ENCODE measurements at regions not wholly inside any gene's neighbourhood (a gene's known extent, or its start where the extent isn't known, plus 50 kb on each side); places are given as distances from the start of the nearest gene placed in this dataset.

DNA sequence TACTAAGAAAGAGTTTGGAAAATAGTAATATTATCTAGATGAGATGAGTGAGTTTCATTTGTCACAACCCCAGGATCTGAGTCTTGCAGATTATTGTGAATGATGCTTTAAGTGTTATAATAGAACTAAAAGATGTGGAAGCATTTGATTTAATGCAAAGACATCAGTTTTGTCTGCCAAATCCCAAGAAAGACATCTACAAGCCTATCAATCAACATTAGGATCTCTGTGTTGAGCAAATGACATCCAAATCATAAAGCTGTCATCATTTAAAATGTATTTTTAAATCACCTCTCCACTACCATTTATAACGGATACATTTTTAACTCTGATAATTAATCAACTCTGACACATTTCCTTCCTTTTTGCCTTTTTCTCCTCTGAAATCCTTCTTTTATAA, 310.8 kb upstream of the SLIT2 start:
- TF ChIP-seq, protein P1, sequence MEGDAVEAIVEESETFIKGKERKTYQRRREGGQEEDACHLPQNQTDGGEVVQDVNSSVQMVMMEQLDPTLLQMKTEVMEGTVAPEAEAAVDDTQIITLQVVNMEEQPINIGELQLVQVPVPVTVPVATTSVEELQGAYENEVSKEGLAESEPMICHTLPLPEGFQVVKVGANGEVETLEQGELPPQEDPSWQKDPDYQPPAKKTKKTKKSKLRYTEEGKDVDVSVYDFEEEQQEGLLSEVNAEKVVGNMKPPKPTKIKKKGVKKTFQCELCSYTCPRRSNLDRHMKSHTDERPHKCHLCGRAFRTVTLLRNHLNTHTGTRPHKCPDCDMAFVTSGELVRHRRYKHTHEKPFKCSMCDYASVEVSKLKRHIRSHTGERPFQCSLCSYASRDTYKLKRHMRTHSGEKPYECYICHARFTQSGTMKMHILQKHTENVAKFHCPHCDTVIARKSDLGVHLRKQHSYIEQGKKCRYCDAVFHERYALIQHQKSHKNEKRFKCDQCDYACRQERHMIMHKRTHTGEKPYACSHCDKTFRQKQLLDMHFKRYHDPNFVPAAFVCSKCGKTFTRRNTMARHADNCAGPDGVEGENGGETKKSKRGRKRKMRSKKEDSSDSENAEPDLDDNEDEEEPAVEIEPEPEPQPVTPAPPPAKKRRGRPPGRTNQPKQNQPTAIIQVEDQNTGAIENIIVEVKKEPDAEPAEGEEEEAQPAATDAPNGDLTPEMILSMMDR (IDR thresholded peaks at IDR 0.05; ENCODE audit: extremely low read depth, missing control alignments) = no peak
- no peak for DNase-seq (ENCODE audit: low spot score)

DNA sequence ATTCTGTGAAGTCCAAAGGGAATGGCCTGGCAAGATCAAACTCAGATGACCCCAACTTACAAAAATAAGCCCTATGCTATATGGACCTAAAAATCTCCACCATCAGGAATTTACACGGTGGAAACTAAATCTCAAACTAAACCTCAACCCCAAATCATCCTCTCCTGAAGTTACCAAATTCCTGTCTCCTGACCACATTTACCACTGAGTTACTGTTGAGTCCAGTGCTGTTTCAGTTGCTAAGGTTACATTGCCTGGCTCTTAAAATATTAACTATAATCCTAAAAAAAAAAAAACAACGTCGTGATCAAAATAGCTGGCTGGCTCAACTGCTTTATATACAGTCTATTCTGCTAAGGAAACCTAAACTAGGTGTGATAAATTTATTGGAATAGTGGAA, 315.2 kb upstream of the SLIT2 start:
- TF ChIP-seq, protein P1 (IDR thresholded peaks at IDR 0.05; ENCODE audit: extremely low read depth, missing control alignments) = no peak
- DNase-seq (ENCODE audit: low spot score) = no peak

GRCh38 chr4:19930742-19931141, 321.0 kb upstream of the SLIT2 start:
- TF ChIP-seq, protein P1 (IDR thresholded peaks at IDR 0.05; ENCODE audit: extremely low read depth, missing control alignments) = no peak
- no peak for DNase-seq (ENCODE audit: low spot score)

DNA sequence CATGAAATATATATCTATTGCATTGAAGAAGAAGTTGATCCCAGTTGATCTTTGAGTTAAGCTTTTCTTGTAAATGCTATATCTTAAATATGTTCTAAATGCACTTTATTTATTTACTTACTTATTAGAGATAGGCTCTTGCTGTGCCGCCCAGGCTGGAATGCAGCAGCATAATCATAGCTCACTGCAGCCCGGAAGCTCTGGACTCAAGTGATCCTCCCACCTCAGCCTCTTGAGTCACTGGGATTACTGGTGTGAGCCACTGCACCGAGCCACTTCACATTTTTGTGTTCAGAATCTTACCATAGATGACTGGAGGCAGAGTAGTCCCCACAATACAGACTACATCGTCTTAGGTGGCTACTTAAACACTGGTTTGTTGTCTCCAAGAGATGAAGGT, 324.3 kb upstream of the SLIT2 start:
- no peak for DNase-seq (ENCODE audit: low spot score)
- TF ChIP-seq, protein P1 (IDR thresholded peaks at IDR 0.05; ENCODE audit: extremely low read depth, missing control alignments) = no peak

DNA sequence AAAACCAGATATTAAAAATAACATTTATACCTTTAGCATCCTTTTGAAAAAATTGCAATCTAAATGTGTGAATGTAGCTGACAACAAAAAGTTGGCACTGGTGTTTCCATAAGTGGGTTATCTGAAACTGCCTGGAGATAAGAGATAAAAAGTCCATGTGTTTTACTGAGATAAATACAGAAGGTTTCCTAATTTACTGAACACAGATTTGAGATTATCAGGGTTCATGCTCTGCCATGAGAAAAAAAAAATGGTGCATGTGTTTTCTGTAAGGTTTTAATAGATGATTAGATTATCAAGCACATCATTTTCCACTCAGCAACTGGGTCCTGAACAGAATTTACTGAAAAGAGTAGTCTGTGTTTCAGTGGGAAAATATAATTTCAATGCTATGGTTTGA, 326.2 kb upstream of the SLIT2 start:
- no peak for DNase-seq (ENCODE audit: low spot score)
- TF ChIP-seq, protein P1 (IDR thresholded peaks at IDR 0.05; ENCODE audit: extremely low read depth, missing control alignments) = no peak

- TF ChIP-seq, protein P1 (IDR thresholded peaks at IDR 0.05; ENCODE audit: extremely low read depth, missing control alignments) = no peak
- DNase-seq (ENCODE audit: low spot score) = no peak
These were observed 326.9 kb upstream of the SLIT2 start for GRCh38 chr4:19924761-19925160.

GRCh38 chr4:19915276-19915675, 336.4 kb upstream of the SLIT2 start:
- DNase-seq (ENCODE audit: low spot score) = no peak
- TF ChIP-seq, protein P1 (IDR thresholded peaks at IDR 0.05; ENCODE audit: extremely low read depth, missing control alignments) = no peak
